ENCODE measurements at regions not wholly inside any gene's neighbourhood (a gene's known extent, or its start where the extent isn't known, plus 50 kb on each side); places are given as distances from the start of the nearest gene placed in this dataset.

DNA sequence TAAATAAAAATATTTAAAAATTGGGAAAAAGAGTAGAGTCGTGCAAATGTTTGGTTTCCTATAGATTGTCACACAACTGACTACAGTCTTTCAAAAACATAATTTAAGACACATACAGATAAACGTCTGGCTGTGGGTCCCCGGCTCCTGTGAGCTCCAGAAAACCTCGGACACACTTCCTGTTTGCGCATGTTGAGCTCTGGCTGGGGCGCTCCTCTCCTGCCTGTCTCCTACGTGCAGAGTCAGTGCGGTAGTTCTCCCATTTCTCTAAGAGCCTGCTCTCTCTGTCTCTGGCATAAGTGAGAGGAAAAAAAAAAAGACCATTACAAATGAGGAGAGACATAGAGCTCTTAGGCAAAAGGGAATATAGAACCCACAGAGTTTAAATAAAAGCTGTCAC, 128.2 kb upstream of the OBI1 start:
- Histone ChIP-seq H3K27me3 (peaks cover 8% of the 10 kb centered on the region), H3K9me3 (no peaks in the 10 kb centered on the region), H3K4me3 (no peak overlapping the region), H3K27ac (no peak overlapping the region), H3K36me3 (no peaks in the 10 kb centered on the region), H3K4me1 (no peaks in the 10 kb centered on the region)
- intact Hi-C loops (cut with DNase I; ENCODE audit: low total_unique reads) (no loop called here), in situ Hi-C loops (cut with MboI; ENCODE audit: low pct_ligation_motif_present in 1 of 4, low pct_unique_long_range_greater_than_20kb in 1 of 4, low sequenced_read_pairs in 3 of 4) (no loop called here)
- no peak for TF ChIP-seq POLR2AphosphoS5 (IDR thresholded peaks at IDR 0.05)
- no peak for TF ChIP-seq POLR2A (IDR thresholded peaks at IDR 0.05)
- no peak for TF ChIP-seq CTCF (IDR thresholded peaks at IDR 0.05)
- no peak for TF ChIP-seq EP300 (IDR thresholded peaks at IDR 0.05; ENCODE audit: low read depth)
- no peak for DNase-seq
- 23 to 24% methylated on average over 8 of the region's 8 CpGs for WGBS, 2 donors (ENCODE audit: low coverage in 1 of 2)

DNA sequence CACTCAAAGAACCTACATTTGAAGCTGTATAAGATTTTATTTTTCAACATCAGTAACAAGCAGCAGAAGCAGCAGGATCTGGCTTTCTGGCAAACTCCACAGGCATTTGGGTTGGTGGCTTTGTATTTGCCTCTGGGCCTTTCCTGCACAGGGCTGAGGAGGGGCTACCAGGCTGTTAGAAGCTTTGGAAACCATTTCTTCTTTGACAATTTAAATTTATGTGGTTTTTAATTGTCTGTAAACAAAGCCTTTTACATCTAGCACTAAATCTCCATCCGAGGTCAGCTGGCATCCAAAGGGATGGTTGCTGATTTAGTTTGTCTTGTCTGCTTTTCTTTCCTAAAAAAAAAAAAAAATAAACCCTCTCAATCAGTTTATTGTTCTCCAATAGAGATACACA, 127.5 kb upstream of the OBI1 start:
- DNase-seq = no peak
- no peak overlapping the region for H3K4me3 ChIP-seq
- in situ Hi-C loops (cut with MboI; ENCODE audit: low pct_ligation_motif_present in 1 of 4, low pct_unique_long_range_greater_than_20kb in 1 of 4, low sequenced_read_pairs in 3 of 4) = no loop called here
- H3K27me3 ChIP-seq = peaks cover 8% of the 10 kb centered on the region
- no peaks in the 10 kb centered on the region for H3K4me1 ChIP-seq
- TF ChIP-seq POLR2A (IDR thresholded peaks at IDR 0.05) (no peak), EP300 (IDR thresholded peaks at IDR 0.05; ENCODE audit: low read depth) (no peak), POLR2AphosphoS5 (IDR thresholded peaks at IDR 0.05) (no peak), CTCF (IDR thresholded peaks at IDR 0.05) (no peak)
- no peaks in the 10 kb centered on the region for H3K36me3 ChIP-seq
- no peaks in the 10 kb centered on the region for H3K9me3 ChIP-seq
- no peak overlapping the region for H3K27ac ChIP-seq
- 21% methylated on average over 1 of the region's 1 CpG; no CpG with 5 or more reads in 1 of the 2 donors for WGBS, 2 donors (ENCODE audit: low coverage in 1 of 2)
- intact Hi-C loops (cut with DNase I; ENCODE audit: low total_unique reads) = no loop called here

DNA sequence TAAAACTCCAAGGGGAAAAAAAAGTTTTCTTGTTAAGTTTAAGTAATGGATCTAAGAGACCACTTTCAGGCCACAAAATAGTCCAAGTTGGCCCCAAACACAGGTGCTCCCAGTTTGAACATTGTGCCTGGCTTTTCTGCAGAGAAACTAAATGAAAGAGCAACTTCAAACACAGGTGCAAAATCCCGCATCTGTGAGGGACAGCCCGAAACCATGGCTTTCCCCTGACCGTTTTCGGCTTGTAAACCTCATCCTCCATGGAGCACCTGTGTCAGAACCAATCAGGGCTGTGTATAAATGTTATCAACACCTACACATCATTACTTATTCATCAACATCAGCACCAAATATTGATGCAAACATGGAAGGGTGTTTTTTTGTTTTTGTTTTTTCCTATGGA, 126.8 kb upstream of the OBI1 start:
- Histone ChIP-seq H3K9me3 (no peaks in the 10 kb centered on the region), H3K27me3 (peaks cover 8% of the 10 kb centered on the region), H3K4me3 (no peak overlapping the region), H3K27ac (no peak overlapping the region), H3K36me3 (no peaks in the 10 kb centered on the region), H3K4me1 (no peaks in the 10 kb centered on the region)
- WGBS, 2 donors (ENCODE audit: low coverage in 1 of 2) = 86 to 91% methylated on average over 3 to 4 of the region's 4 CpGs
- in situ Hi-C loops (cut with MboI; ENCODE audit: low pct_ligation_motif_present in 1 of 4, low pct_unique_long_range_greater_than_20kb in 1 of 4, low sequenced_read_pairs in 3 of 4) = no loop called here
- TF ChIP-seq EP300 (IDR thresholded peaks at IDR 0.05; ENCODE audit: low read depth) (no peak), POLR2AphosphoS5 (IDR thresholded peaks at IDR 0.05) (no peak), CTCF (IDR thresholded peaks at IDR 0.05) (no peak), POLR2A (IDR thresholded peaks at IDR 0.05) (no peak)
- intact Hi-C loops (cut with DNase I; ENCODE audit: low total_unique reads) = no loop called here
- DNase-seq = no peak

DNA sequence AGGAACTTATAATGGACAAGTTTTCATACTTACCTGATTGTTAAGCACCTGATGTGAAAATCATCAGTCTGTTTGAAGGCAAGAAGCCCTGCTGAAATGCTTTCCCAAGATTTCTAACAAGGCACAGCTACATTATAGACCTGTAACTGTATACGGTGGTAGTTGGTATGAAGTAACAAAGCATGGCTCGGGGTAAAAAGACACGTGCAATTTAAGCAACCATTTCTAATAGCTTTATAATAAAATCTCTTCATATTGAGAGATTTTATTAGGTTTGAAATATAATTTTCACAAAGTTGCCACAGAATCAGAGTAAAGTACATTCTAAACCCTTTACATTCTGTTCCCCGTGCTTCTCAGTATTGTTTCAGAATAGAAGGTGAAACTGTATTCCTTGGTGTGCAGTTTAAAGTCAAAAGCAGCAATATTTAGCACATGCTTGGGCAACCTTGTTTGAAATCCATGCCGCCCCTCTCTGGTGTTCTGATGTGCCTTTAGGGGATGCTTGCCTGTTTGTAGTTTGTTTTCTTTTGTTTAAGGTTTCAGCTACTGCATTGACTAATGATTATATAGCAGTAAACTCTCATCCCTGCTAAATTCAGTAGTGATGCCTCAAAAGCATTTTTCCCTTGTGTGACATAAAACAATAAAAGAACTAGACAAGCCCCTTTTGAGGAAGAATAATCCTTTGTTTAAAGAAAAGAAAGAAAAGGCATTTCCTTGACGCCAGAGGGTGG, 125.2 kb upstream of the OBI1 start:
- no peak for TF ChIP-seq EP300 (IDR thresholded peaks at IDR 0.05; ENCODE audit: low read depth)
- TF ChIP-seq CTCF (IDR thresholded peaks at IDR 0.05) = no peak
- no peak for TF ChIP-seq POLR2A (IDR thresholded peaks at IDR 0.05)
- TF ChIP-seq POLR2AphosphoS5 (IDR thresholded peaks at IDR 0.05) = no peak

More for the DNA sequence above, 125.2 kb upstream of the OBI1 start:
- H3K9me3 ChIP-seq = no peaks in the 10 kb centered on the region
- 54 to 60% methylated on average over 5 to 6 of the region's 6 CpGs for WGBS, 2 donors (ENCODE audit: low coverage in 1 of 2)
- DNase-seq = no peak
- no peaks in the 10 kb centered on the region for H3K4me1 ChIP-seq
- no peaks in the 10 kb centered on the region for H3K36me3 ChIP-seq
- intact Hi-C loops (cut with DNase I; ENCODE audit: low total_unique reads) (no loop called here), in situ Hi-C loops (cut with MboI; ENCODE audit: low pct_ligation_motif_present in 1 of 4, low pct_unique_long_range_greater_than_20kb in 1 of 4, low sequenced_read_pairs in 3 of 4) (no loop called here)
- no peak overlapping the region for H3K4me3 ChIP-seq
- H3K27me3 ChIP-seq = peaks cover 8% of the 10 kb centered on the region
- no peak overlapping the region for H3K27ac ChIP-seq

Measured in transverse colon (tissue), 4 donors.